Fibroblast of lung (primary cell): ENCODE measurements at regions not wholly inside any gene's neighbourhood (a gene's known extent, or its start where the extent isn't known, plus 50 kb on each side); places are given as distances from the start of the nearest gene placed in this dataset.

Source experiments
- DNase-seq, 2 donors: peaks; one replicate each; pipeline versions ENCODE4 v3.0.0 to v3.0.0-alpha.2; 2010; ENCODE audit warnings: low read depth in 2 of 2
- H2AFZ ChIP-seq: 2 replicates; pipeline ENCODE4 v1.5.1; 2012; ENCODE audit warnings: low read length, control low read depth, inconsistent platforms
- H3K27ac ChIP-seq: 2 replicates; pipeline ENCODE4 v1.5.1; 2011; ENCODE audit warnings: low read length, control low read depth; ENCODE audit not compliant: insufficient read depth
- H3K27me3 ChIP-seq: 2 replicates; pipeline ENCODE4 v1.5.1; 2011; ENCODE audit warnings: mild to moderate bottlenecking, low read length; ENCODE audit not compliant: control insufficient read depth, insufficient read depth
- H3K36me3 ChIP-seq: 2 replicates; pipeline ENCODE4 v1.5.1; 2011; ENCODE audit warnings: low read length; ENCODE audit not compliant: control insufficient read depth, insufficient read depth
- H3K4me1 ChIP-seq: 2 replicates; pipeline ENCODE4 v1.5.1; 2011; ENCODE audit warnings: low read length; ENCODE audit not compliant: control insufficient read depth, insufficient read depth; ENCODE audit errors: extremely low read depth
- H3K4me2 ChIP-seq: 2 replicates; pipeline ENCODE4 v1.5.1; 2011; ENCODE audit warnings: low read length, control low read depth; ENCODE audit not compliant: insufficient read depth; ENCODE audit errors: extremely low read depth
- H3K4me3 ChIP-seq, 4 experiments: fragments of 200-600 bp in 1 of 4; sonication (generic) in 1 of 4; replicated peaks in 1 of 4; 2 replicates each; pipeline ENCODE4 v1.5.1; 2011 to 2016; ENCODE audit warnings: low read length in 4 of 4, low read depth in 3 of 4, mild to moderate bottlenecking in 3 of 4, control low read depth in 2 of 4, inconsistent platforms in 1 of 4, mixed read lengths in 1 of 4; ENCODE audit not compliant: insufficient read depth in 1 of 4; ENCODE audit errors: control extremely low read depth in 1 of 4
- H3K79me2 ChIP-seq: 2 replicates; pipeline ENCODE4 v1.5.1; 2012; ENCODE audit warnings: mild to moderate bottlenecking, low read length, inconsistent platforms; ENCODE audit not compliant: control insufficient read depth, insufficient read depth
- H3K9ac ChIP-seq: 2 replicates; pipeline ENCODE4 v1.5.1; 2011; ENCODE audit warnings: mild to moderate bottlenecking, low read length, control low read depth; ENCODE audit not compliant: insufficient read depth
- H3K9me3 ChIP-seq: 2 replicates; pipeline ENCODE4 v1.5.1; 2012; ENCODE audit warnings: low read depth, low read length; ENCODE audit not compliant: control insufficient read depth, insufficient read depth
- H4K20me1 ChIP-seq: 2 replicates; pipeline ENCODE4 v1.5.1; 2011; ENCODE audit warnings: low read length; ENCODE audit not compliant: control insufficient read depth, insufficient read depth; ENCODE audit errors: extremely low read depth
- EZH2 ChIP-seq: IDR thresholded peaks from 2 replicates; pipeline ENCODE4 v1.5.1; 2012; ENCODE audit warnings: low read length, control low read depth, mild to moderate bottlenecking; ENCODE audit errors: missing control alignments
- TF ChIP-seq, protein P1 (sequence below), 2 donors: IDR thresholded peaks in 1 of 2; conservative IDR thresholded peaks in 1 of 2; 1 replicate in 1 of 2; 2 replicates in 1 of 2; pipeline ENCODE4 v1.5.1; 2011 to 2012; ENCODE audit warnings: low read length in 2 of 2, control low read depth in 1 of 2, inconsistent platforms in 1 of 2, low read depth in 1 of 2, mild to moderate bottlenecking in 1 of 2

- Histone ChIP-seq H3K27ac (no peak overlapping the region), H3K4me1 (no peaks in the 10 kb centered on the region), H3K27me3 (no peaks in the 10 kb centered on the region), H3K79me2 (no peaks in the 10 kb centered on the region), H4K20me1 (no peaks in the 10 kb centered on the region), H2AFZ (no peak overlapping the region), H3K4me2 (no peak overlapping the region), H3K4me3 (no peak overlapping the region), H3K9me3 (no peaks in the 10 kb centered on the region), H3K9ac (no peak overlapping the region), H3K36me3 (no peaks in the 10 kb centered on the region)
- TF ChIP-seq, protein P1, sequence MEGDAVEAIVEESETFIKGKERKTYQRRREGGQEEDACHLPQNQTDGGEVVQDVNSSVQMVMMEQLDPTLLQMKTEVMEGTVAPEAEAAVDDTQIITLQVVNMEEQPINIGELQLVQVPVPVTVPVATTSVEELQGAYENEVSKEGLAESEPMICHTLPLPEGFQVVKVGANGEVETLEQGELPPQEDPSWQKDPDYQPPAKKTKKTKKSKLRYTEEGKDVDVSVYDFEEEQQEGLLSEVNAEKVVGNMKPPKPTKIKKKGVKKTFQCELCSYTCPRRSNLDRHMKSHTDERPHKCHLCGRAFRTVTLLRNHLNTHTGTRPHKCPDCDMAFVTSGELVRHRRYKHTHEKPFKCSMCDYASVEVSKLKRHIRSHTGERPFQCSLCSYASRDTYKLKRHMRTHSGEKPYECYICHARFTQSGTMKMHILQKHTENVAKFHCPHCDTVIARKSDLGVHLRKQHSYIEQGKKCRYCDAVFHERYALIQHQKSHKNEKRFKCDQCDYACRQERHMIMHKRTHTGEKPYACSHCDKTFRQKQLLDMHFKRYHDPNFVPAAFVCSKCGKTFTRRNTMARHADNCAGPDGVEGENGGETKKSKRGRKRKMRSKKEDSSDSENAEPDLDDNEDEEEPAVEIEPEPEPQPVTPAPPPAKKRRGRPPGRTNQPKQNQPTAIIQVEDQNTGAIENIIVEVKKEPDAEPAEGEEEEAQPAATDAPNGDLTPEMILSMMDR (conservative IDR thresholded peaks at IDR 0.05 in 1 of 2, IDR thresholded peaks at IDR 0.05 in 1 of 2; ENCODE audit: low read depth in 1 of 2, low read length in 2 of 2), result no peak
- TF ChIP-seq EZH2, result no peak
- no peak for DNase-seq
Observed at GRCh38 chr16:20141956-20142355, 68.3 kb upstream of the GPR139 start.

- no peak overlapping the region for H3K4me3 ChIP-seq
- H3K27me3 ChIP-seq, result no peaks in the 10 kb centered on the region
- DNase-seq, result no peak
- no peak for TF ChIP-seq EZH2
- TF ChIP-seq, protein P1 (conservative IDR thresholded peaks at IDR 0.05 in 1 of 2, IDR thresholded peaks at IDR 0.05 in 1 of 2; ENCODE audit: low read depth in 1 of 2, low read length in 2 of 2), result no peak
- H2AFZ ChIP-seq, result no peak overlapping the region
- H3K36me3 ChIP-seq, result no peaks in the 10 kb centered on the region
- no peaks in the 10 kb centered on the region for H3K79me2 ChIP-seq
- no peaks in the 10 kb centered on the region for H4K20me1 ChIP-seq
- H3K9ac ChIP-seq, result no peak overlapping the region
- H3K27ac ChIP-seq, result no peak overlapping the region
- H3K4me2 ChIP-seq, result no peak overlapping the region
- no peaks in the 10 kb centered on the region for H3K9me3 ChIP-seq
- no peaks in the 10 kb centered on the region for H3K4me1 ChIP-seq
Observed at GRCh38 chr16:20137909-20138308, 64.2 kb upstream of the GPR139 start.

DNA sequence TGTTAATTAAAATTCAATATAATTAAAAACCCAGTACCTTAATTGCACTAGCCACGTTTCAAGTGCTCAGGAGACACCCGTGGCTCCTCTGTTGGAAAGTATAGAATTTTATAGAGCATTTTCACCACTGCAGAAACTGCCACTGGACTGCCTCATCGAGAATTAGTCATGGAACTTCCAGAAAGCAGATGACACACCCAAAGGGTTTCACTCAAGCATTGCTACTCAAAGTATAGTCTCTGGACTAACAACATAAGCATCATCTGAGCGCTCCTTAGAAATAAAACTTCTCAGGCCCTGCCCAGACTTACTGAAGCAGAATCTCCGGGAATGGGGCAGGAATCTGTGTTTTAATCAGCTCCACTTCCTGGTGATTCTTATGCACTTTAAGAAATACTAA lies 63.5 kb upstream of the GPR139 start:
- H3K9ac ChIP-seq, result no peak overlapping the region

More for the DNA sequence above, 63.5 kb upstream of the GPR139 start:
- no peaks in the 10 kb centered on the region for H3K9me3 ChIP-seq
- TF ChIP-seq EZH2, result no peak
- TF ChIP-seq, protein P1 (conservative IDR thresholded peaks at IDR 0.05 in 1 of 2, IDR thresholded peaks at IDR 0.05 in 1 of 2; ENCODE audit: low read depth in 1 of 2, low read length in 2 of 2), result no peak
- H3K79me2 ChIP-seq, result no peaks in the 10 kb centered on the region
- no peaks in the 10 kb centered on the region for H3K27me3 ChIP-seq
- no peaks in the 10 kb centered on the region for H3K36me3 ChIP-seq
- H3K4me1 ChIP-seq, result no peaks in the 10 kb centered on the region
- no peaks in the 10 kb centered on the region for H4K20me1 ChIP-seq
- DNase-seq, result no peak
- H3K4me2 ChIP-seq, result no peak overlapping the region
- no peak overlapping the region for H3K4me3 ChIP-seq
- no peak overlapping the region for H2AFZ ChIP-seq
- H3K27ac ChIP-seq, result no peak overlapping the region
